ENCODE measurements at regions not wholly inside any gene's neighbourhood (a gene's known extent, or its start where the extent isn't known, plus 50 kb on each side); places are given as distances from the start of the nearest gene placed in this dataset.

DNA sequence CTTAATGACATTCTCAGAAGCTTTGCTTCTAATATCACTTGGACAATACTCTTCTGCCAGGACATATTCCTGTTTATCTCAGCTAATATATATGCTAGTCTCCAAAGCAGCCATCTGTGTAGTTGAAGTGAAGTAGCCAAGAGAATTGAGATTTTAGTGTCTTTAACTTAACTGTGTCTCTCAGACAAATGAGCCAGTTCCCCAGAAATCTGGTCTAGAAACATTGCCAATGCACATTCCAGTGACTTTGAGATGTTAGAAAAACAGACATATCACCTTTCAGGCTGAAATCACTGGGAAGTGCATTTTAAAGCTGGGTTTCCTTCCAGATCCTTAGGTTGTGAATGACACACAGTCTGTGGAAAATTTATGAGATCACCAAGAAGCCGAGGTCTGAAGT lies 114.6 kb downstream of the MTX3 start:
- TF ChIP-seq, protein P1, sequence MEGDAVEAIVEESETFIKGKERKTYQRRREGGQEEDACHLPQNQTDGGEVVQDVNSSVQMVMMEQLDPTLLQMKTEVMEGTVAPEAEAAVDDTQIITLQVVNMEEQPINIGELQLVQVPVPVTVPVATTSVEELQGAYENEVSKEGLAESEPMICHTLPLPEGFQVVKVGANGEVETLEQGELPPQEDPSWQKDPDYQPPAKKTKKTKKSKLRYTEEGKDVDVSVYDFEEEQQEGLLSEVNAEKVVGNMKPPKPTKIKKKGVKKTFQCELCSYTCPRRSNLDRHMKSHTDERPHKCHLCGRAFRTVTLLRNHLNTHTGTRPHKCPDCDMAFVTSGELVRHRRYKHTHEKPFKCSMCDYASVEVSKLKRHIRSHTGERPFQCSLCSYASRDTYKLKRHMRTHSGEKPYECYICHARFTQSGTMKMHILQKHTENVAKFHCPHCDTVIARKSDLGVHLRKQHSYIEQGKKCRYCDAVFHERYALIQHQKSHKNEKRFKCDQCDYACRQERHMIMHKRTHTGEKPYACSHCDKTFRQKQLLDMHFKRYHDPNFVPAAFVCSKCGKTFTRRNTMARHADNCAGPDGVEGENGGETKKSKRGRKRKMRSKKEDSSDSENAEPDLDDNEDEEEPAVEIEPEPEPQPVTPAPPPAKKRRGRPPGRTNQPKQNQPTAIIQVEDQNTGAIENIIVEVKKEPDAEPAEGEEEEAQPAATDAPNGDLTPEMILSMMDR (IDR thresholded peaks at IDR 0.05) = no peak
- TF ChIP-seq POLR2A (IDR thresholded peaks at IDR 0.05) = no peak

All from adrenal gland (tissue), 5 donors.